Heart right ventricle (tissue), 16 donors: ENCODE measurements at regions not wholly inside any gene's neighbourhood (a gene's known extent, or its start where the extent isn't known, plus 50 kb on each side); places are given as distances from the start of the nearest gene placed in this dataset.

Experiments
- ATAC-seq, 8 donors: fragments of 200-7000 bp; cut with Tn5 transposase; one replicate each; pipeline ENCODE4 v1.9.1; 2020; ENCODE audit warnings: mild to moderate bottlenecking in 8 of 8, moderate library complexity in 8 of 8, moderate number of reproducible peaks in 1 of 8
- DNase-seq, 2 donors: peaks; one replicate each; pipeline ENCODE4 v3.0.0-alpha.2; 2020
- H3K27ac ChIP-seq, 10 donors: fragments of 200-600 bp; sonication (generic) in 2 of 10; one replicate each; pipeline versions ENCODE4 v1.5.0 to v1.8.0; 2020 to 2022; ENCODE audit warnings: mild to moderate bottlenecking in 3 of 10
- H3K27me3 ChIP-seq, 7 donors: fragments of 200-600 bp; one replicate each; pipeline ENCODE4 v1.8.0; 2021 to 2022; ENCODE audit warnings: mild to moderate bottlenecking in 2 of 7
- H3K36me3 ChIP-seq, 9 donors: fragments of 200-600 bp; sonication (generic) in 1 of 9; one replicate each; pipeline versions ENCODE4 v1.5.0 to v1.8.0; 2020 to 2022; ENCODE audit warnings: mild to moderate bottlenecking in 2 of 9
- H3K4me1 ChIP-seq, 9 donors: fragments of 200-600 bp; sonication (generic) in 1 of 9; one replicate each; pipeline versions ENCODE4 v1.5.0 to v1.8.0; 2020 to 2022; ENCODE audit warnings: mild to moderate bottlenecking in 4 of 9
- H3K4me3 ChIP-seq, 10 donors: fragments of 200-600 bp; sonication (generic) in 2 of 10; one replicate each; pipeline versions ENCODE4 v1.5.0 to v1.8.0; 2020 to 2022; ENCODE audit warnings: mild to moderate bottlenecking in 7 of 10, moderate library complexity in 2 of 10
- H3K9me3 ChIP-seq, 11 donors: fragments of 200-600 bp in 10 of 11; sonication (generic) in 2 of 11; one replicate each; pipeline versions ENCODE4 v1.5.0 to v1.8.0; 2013 to 2022; ENCODE audit warnings: mild to moderate bottlenecking in 2 of 11, control low read depth in 1 of 11, moderate library complexity in 1 of 11
- CTCF ChIP-seq, 9 donors: fragments of 200-600 bp; sonication (generic) in 2 of 9; IDR thresholded peaks; one replicate each; pipeline versions ENCODE4 v1.5.0 to v1.8.0; 2021 to 2022; ENCODE audit warnings: antibody characterized with exemption in 9 of 9, mild to moderate bottlenecking in 5 of 9, moderate library complexity in 1 of 9
- WGBS, 2 donors: extraction: QIAGEN DNeasy Blood & Tissue Kit; methylation state at CpG; one replicate each; pipeline ENCODE4 v1.1.7; 2013; ENCODE audit warnings: inconsistent platforms in 1 of 2; 5-methylcytosine and 5-hydroxymethylcytosine counted together
- intact Hi-C, 10 donors: fragments of 100-400 bp; cut with DNase I; formaldehyde crosslinking; loops; one replicate each; pipeline versions ENCODE4 v1.11.1 to v1.14.2; 2022
- donor health status: Arrhythmogenic right ventricular cardiomyopathy.
- donor health status: ischemic (EF 13 %, LVEDD 7.1; RV severe dilation, severe dysfunction).
- donor health status: healthy with polysubstance abuse.
- donor health status: DM: no; HTN: yes; CAD: no.
- donor health status: DM: no; HTN: no; CAD: no.
- donor health status: ischemic (EF 25% LVEDD 6.9; RV normal size, moderate dysfunction).
- donor health status: ischemic (EF 25% LVEDD 5.7; RV mildly dilated, moderate dysfunction).
- donor health status: healthy.
- donor health status: DM: yes; HTN: yes; CAD: no.
- donor health status: Ischemic cardiomyopathy.
- donor health status: ischemic (EF 35%, LVEDD 5.7; RV mildly dilated, moderate dysfunction).
- donor health status: nonischemic (EF 11% LVEDD 7.7; RV severe dilation, severe dysfunction).
- donor health status: DM: yes; HTN: yes; CAD: no.
- donor health status: PGD.
- donor health status: ischemic (EF 29% LVEDD 5.4; RV normal size, mild dysfunction).
- donor health status: nonischemic (EF 23%, LVEDD 6.1; RV moderate dilation, normal function).

GRCh38 chr5:7208938-7209337 lies 187.0 kb upstream of the ADCY2 start:
- DNase-seq, result no peak
- H3K4me3 ChIP-seq, result no peak overlapping the region
- no peaks in the 10 kb centered on the region for H3K36me3 ChIP-seq
- intact Hi-C loops, result no loop called here
- WGBS, 2 donors, result 25 to 35% methylated on average over 5 of the region's 5 CpGs
- no peaks in the 10 kb centered on the region for H3K27me3 ChIP-seq
- no peaks in the 10 kb centered on the region for H3K4me1 ChIP-seq
- no peak for TF ChIP-seq CTCF (IDR thresholded peaks at IDR 0.05)
- no peaks in the 10 kb centered on the region for H3K9me3 ChIP-seq
- peak in 1 of 8 donors; percentile 82 for ATAC-seq
- peak overlapping the region in 1 of 10 donors; percentile 22 for H3K27ac ChIP-seq

GRCh38 chr5:7209658-7210057 lies 186.3 kb upstream of the ADCY2 start:
- Histone ChIP-seq H3K36me3 (no peaks in the 10 kb centered on the region), H3K27me3 (no peaks in the 10 kb centered on the region), H3K4me3 (no peak overlapping the region), H3K9me3 (no peaks in the 10 kb centered on the region), H3K27ac (no peak overlapping the region), H3K4me1 (no peaks in the 10 kb centered on the region)
- TF ChIP-seq CTCF (IDR thresholded peaks at IDR 0.05), result no peak
- ATAC-seq (peak in 1 of 8 donors; percentile 74), DNase-seq (no peak)
- intact Hi-C loops, result no loop called here

GRCh38 chr5:7210549-7210948 lies 185.4 kb upstream of the ADCY2 start:
- Histone ChIP-seq H3K9me3 (no peaks in the 10 kb centered on the region), H3K4me3 (no peak overlapping the region), H3K36me3 (no peaks in the 10 kb centered on the region), H3K27ac (no peak overlapping the region), H3K4me1 (no peaks in the 10 kb centered on the region), H3K27me3 (no peaks in the 10 kb centered on the region)
- WGBS, 2 donors, result 77 to 83% methylated on average over 2 of the region's 2 CpGs
- DNase-seq (no peak), ATAC-seq (no peak)
- intact Hi-C loops, result no loop called here
- no peak for TF ChIP-seq CTCF (IDR thresholded peaks at IDR 0.05)

GRCh38 chr5:7213525-7213924 lies 182.4 kb upstream of the ADCY2 start:
- ATAC-seq, result no peak
- intact Hi-C loops, result no loop called here
- WGBS, 2 donors, result 96 to 97% methylated on average over 5 of the region's 5 CpGs

More at GRCh38 chr5:7213525-7213924, 182.4 kb upstream of the ADCY2 start:
- H3K4me3 ChIP-seq, result no peak overlapping the region
- no peak for DNase-seq
- no peak for TF ChIP-seq CTCF (IDR thresholded peaks at IDR 0.05)
- H3K4me1 ChIP-seq, result no peaks in the 10 kb centered on the region
- no peaks in the 10 kb centered on the region for H3K27me3 ChIP-seq
- no peak overlapping the region for H3K27ac ChIP-seq
- H3K9me3 ChIP-seq, result no peaks in the 10 kb centered on the region
- H3K36me3 ChIP-seq, result no peaks in the 10 kb centered on the region
